Esophagus squamous epithelium (tissue), 5 donors: ENCODE measurements at regions not wholly inside any gene's neighbourhood (a gene's known extent, or its start where the extent isn't known, plus 50 kb on each side); places are given as distances from the start of the nearest gene placed in this dataset.

Source experiments
- DNase-seq: peaks from one replicate; lab custom pipeline; 2025; lab: John Stamatoyannopoulos, UW
- H3K27ac ChIP-seq, 4 donors: fragments of 200-600 bp; sonication (generic); one replicate each; pipeline ENCODE4 v1.5.1; 2016 to 2019; ENCODE audit warnings: mild to moderate bottlenecking in 1 of 4
- H3K27me3 ChIP-seq, 4 donors: fragments of 200-600 bp; sonication (generic); 1 replicate in 3 of 4; 2 replicates in 1 of 4; pipeline versions ENCODE4 v1.5.1 to v1.6.0; 2017 to 2021; ENCODE audit warnings: antibody characterized with exemption in 1 of 4
- H3K36me3 ChIP-seq, 3 donors: fragments of 200-600 bp; sonication (generic); one replicate each; pipeline ENCODE4 v1.5.1; 2016 to 2019
- H3K4me1 ChIP-seq, 3 donors: fragments of 200-600 bp; sonication (generic); one replicate each; pipeline ENCODE4 v1.5.1; 2017 to 2019
- H3K4me3 ChIP-seq, 4 donors: fragments of 200-600 bp; sonication (generic); 1 replicate in 3 of 4; 2 replicates in 1 of 4; pipeline ENCODE4 v1.5.1; 2016 to 2019; ENCODE audit warnings: mild to moderate bottlenecking in 2 of 4, moderate library complexity in 1 of 4
- H3K9me3 ChIP-seq, 3 donors: fragments of 200-600 bp; sonication (generic); one replicate each; pipeline ENCODE4 v1.5.1; 2016 to 2019
- CTCF ChIP-seq, 6 experiments: fragments of 450-650 bp in 4 of 6; fragments of 200-600 bp in 2 of 6; sonication (generic) in 2 of 6; IDR thresholded peaks; one replicate each; pipeline ENCODE4 v1.5.1; 2016 to 2019; ENCODE audit warnings: antibody characterized with exemption in 6 of 6, mild to moderate bottlenecking in 4 of 6, moderate library complexity in 4 of 6
- POLR2A ChIP-seq, 4 donors: fragments of 450-650 bp; IDR thresholded peaks; one replicate each; pipeline ENCODE4 v1.6.1; 2017; ENCODE audit warnings: antibody characterized with exemption in 4 of 4, mild to moderate bottlenecking in 4 of 4, moderate library complexity in 3 of 4
- WGBS, 2 donors: methylation state at CpG; one replicate each; pipeline ENCODE4 v1.1.5; 2018; 5-methylcytosine and 5-hydroxymethylcytosine counted together
- intact Hi-C: fragments of 100-400 bp; cut with DNase I; formaldehyde crosslinking; loops from one replicate; pipeline ENCODE4 v1.15.0; 2022
- donor health status: DM: yes; HTN: yes; CAD: no.

DNA sequence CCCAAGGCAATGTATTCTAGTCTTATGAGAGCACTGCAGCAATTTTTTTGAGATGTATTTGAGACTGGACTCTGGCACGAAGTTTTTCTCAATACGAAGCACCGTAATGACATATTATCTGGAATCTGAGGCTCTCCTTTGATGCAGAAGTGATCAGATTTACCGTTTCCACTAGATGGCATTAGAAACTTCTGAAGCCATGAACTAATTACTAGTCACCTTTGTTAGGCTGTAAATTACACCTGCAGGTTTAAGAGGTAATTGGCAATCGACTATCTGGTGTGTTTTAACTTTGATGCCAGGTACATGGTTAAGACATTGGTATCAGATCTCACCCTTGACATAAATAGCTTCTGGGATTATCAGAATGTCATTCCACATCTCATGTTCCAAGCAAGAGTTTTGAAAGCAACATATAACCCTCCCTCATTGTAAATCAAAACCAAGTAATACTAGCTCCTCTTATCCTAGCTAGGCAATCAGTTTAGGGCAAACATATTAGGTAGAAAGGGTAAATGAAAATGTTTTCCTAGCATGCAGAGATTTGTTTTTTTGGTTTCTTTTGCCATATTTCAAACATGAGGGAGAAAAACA lies 254.6 kb upstream of the SPRED2 start:
- intact Hi-C loops = no loop called here
- no peaks in the 10 kb centered on the region for H3K9me3 ChIP-seq
- no peaks in the 10 kb centered on the region for H3K36me3 ChIP-seq
- TF ChIP-seq POLR2A (IDR thresholded peaks at IDR 0.05) (no peak), CTCF (IDR thresholded peaks at IDR 0.05) (peak in 3 of 6 experiments; percentile 11 to 52 (median 11))
- peaks cover 0 to 18% (median 0%) of the 10 kb centered on the region in 3 donors for H3K4me1 ChIP-seq
- WGBS, 2 donors = 42 to 50% methylated on average over 5 of the region's 5 CpGs
- H3K27ac ChIP-seq = no peak overlapping the region
- DNase-seq = no peak
- peaks cover 0 to 43% (median 0%) of the 10 kb centered on the region in 4 donors for H3K27me3 ChIP-seq
- H3K4me3 ChIP-seq = no peak overlapping the region

DNA sequence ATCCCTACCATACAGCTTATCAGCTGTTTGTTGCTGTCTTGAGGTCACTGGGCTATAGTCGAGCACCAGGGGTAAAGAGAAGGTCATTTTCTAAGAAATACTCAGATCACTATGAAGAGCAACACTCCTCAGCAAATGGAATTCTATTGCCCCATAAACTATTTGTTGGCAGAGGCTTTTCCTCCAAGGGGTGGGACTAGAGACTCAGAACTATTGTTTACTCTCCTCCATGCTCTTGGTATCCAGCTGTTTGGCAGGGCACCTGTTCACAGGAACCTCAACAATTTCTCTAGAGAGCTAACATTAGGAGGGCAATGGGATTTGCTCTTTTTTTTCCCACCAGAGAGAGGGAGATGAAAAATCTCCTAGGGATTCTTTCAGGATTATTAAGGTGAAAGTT lies 249.1 kb upstream of the SPRED2 start:
- DNase-seq = no peak
- H3K4me1 ChIP-seq = no peaks in the 10 kb centered on the region
- no peak overlapping the region for H3K4me3 ChIP-seq
- no peaks in the 10 kb centered on the region for H3K36me3 ChIP-seq
- intact Hi-C loops = no loop called here
- H3K27ac ChIP-seq = no peak overlapping the region
- H3K27me3 ChIP-seq = peaks cover 0 to 8% (median 0%) of the 10 kb centered on the region in 4 donors
- TF ChIP-seq POLR2A (IDR thresholded peaks at IDR 0.05) (no peak), CTCF (IDR thresholded peaks at IDR 0.05) (no peak)
- 75 to 89% methylated on average over 1 of the region's 1 CpG for WGBS, 2 donors
- no peaks in the 10 kb centered on the region for H3K9me3 ChIP-seq

DNA sequence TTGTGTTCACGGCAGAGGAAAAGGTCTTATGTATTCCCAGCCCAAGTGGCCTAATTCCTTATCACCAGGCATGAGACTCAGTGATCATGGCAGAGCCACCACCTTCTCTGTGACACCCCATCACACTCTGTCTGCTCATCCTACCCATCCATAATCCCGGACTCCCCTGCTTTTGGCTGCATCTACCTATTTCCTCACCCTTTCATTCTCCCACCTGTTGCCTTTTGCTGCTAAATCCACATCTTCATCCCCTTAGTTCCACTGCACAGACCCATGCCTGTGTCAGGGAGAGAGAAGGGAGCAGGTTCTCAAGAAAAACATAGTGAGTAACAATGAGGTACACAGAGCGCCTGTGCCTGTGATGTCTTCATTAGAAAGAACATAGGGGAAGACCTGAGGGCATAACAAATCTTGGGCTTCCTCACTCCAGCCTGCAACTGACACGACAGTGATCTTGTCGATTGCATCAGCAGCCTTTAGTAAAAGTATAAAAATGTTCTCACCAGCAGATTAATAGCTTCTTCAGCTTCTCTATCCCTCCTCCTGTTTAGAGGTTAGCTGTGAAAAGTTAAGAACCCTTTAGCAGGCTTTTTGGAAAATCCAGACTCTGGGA lies 246.5 kb upstream of the SPRED2 start:
- 57 to 79% methylated on average over 5 of the region's 5 CpGs for WGBS, 2 donors

GRCh38 chr2:65675350-65675749 lies 243.0 kb upstream of the SPRED2 start:
- Histone ChIP-seq H3K36me3 (no peaks in the 10 kb centered on the region), H3K27me3 (no peaks in the 10 kb centered on the region), H3K27ac (no peak overlapping the region), H3K9me3 (peaks cover 0 to 18% (median 11%) of the 10 kb centered on the region in 3 donors), H3K4me1 (no peaks in the 10 kb centered on the region), H3K4me3 (no peak overlapping the region)
- intact Hi-C loops = no loop called here
- WGBS, 2 donors = 85 to 87% methylated on average over 4 of the region's 4 CpGs
- TF ChIP-seq CTCF (IDR thresholded peaks at IDR 0.05) (no peak), POLR2A (IDR thresholded peaks at IDR 0.05) (no peak)
- no peak for DNase-seq

More for the DNA sequence above, 246.5 kb upstream of the SPRED2 start:
- DNase-seq = no peak
- Histone ChIP-seq H3K36me3 (no peaks in the 10 kb centered on the region), H3K4me3 (no peak overlapping the region), H3K27me3 (peaks cover 0 to 4% (median 0%) of the 10 kb centered on the region in 4 donors), H3K27ac (no peak overlapping the region), H3K9me3 (peaks cover 0 to 18% (median 11%) of the 10 kb centered on the region in 3 donors), H3K4me1 (no peaks in the 10 kb centered on the region)
- TF ChIP-seq CTCF (IDR thresholded peaks at IDR 0.05) = no peak
- no peak for TF ChIP-seq POLR2A (IDR thresholded peaks at IDR 0.05)
- intact Hi-C loops = no loop called here

DNA sequence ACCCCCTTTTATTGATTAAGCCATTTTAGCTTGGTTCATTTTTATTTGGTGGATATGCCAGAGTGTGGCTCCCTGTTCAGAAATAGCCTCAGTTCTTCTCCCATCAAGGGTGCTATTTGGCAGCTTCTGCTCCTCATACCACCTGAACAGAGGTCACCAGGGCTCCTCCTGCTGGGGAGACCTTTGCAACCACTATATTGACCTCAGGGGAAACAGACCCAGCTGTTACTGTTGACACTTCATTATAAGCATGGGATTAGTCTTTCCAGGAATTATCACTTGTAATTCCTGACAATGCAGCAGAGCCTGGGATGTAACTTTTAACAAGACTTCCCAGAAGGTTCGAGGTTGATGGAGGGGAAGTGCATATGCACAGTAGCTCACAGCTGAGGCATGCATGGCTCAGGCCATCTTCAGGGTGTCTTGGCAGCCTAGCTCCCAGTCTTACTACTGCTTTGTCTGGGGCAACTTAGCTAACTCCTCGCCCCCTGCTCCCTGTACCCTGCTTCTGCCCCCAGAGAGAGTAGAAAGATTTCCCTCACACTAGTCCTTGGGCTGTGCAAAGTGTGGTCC lies 239.4 kb upstream of the SPRED2 start:
- TF ChIP-seq POLR2A (IDR thresholded peaks at IDR 0.05) = no peak
- TF ChIP-seq CTCF (IDR thresholded peaks at IDR 0.05) = no peak
- no peak for DNase-seq
- WGBS, 2 donors = 56 to 57% methylated on average over 1 to 2 of the region's 2 CpGs
- intact Hi-C loops = no loop called here
- H3K9me3 ChIP-seq = peaks cover 0 to 35% (median 18%) of the 10 kb centered on the region in 3 donors
- H3K27ac ChIP-seq = no peak overlapping the region
- no peaks in the 10 kb centered on the region for H3K36me3 ChIP-seq
- no peak overlapping the region for H3K4me3 ChIP-seq
- H3K27me3 ChIP-seq = no peaks in the 10 kb centered on the region
- no peaks in the 10 kb centered on the region for H3K4me1 ChIP-seq
